ENCODE measurements at regions not wholly inside any gene's neighbourhood (a gene's known extent, or its start where the extent isn't known, plus 50 kb on each side); places are given as distances from the start of the nearest gene placed in this dataset.

- H3K4me1 Mint-ChIP-seq (ENCODE audit: insufficient read depth, unreplicated experiment), result no peaks in the 10 kb centered on the region
- no peaks in the 10 kb centered on the region for H3K27me3 Mint-ChIP-seq (ENCODE audit: insufficient read depth, unreplicated experiment)
- CTCF ChIA-PET, result interaction anchor here (0.6 kb wide), 1 partner anchor 10 kb away, joined by 3 read pairs; no protein-coding TSS in a partner anchor
- no TSS peak for BruUV-seq (replicated peaks)
- POLR2A ChIA-PET, result interaction anchor here (0.7 to 1.6 kb wide), 2 partner anchors 13 to 194 kb away, joined by 3 to 5 read pairs; no protein-coding TSS in a partner anchor
- H3K27ac Mint-ChIP-seq (ENCODE audit: low read depth, unreplicated experiment), result no peak overlapping the region
- intact Hi-C loops (cut with micrococcal nuclease), result no loop called here
- H3K36me3 Mint-ChIP-seq (ENCODE audit: insufficient read depth, unreplicated experiment), result no peaks in the 10 kb centered on the region
- TF ChIP-seq CTCF (IDR thresholded peaks at IDR 0.05; ENCODE audit: unreplicated experiment), result no peak
- H3K4me3 Mint-ChIP-seq (ENCODE audit: unreplicated experiment), result no peak overlapping the region
- peaks cover 2% of the 10 kb centered on the region for H3K9me3 Mint-ChIP-seq (ENCODE audit: unreplicated experiment)
- DNase-seq (ENCODE audit: unreplicated experiment), result no peak
Measured at GRCh38 chr10:58451193-58451889, 61.3 kb upstream of the BICC1 start.

- intact Hi-C loops (cut with micrococcal nuclease), result no loop called here
- no TSS peak for BruUV-seq (replicated peaks)
- CTCF ChIA-PET, result no interaction called here
- Mint-ChIP-seq H3K4me1 (ENCODE audit: insufficient read depth, unreplicated experiment) (peaks cover 6% of the 10 kb centered on the region), H3K9me3 (ENCODE audit: unreplicated experiment) (peaks cover 8% of the 10 kb centered on the region), H3K27me3 (ENCODE audit: insufficient read depth, unreplicated experiment) (no peaks in the 10 kb centered on the region), H3K36me3 (ENCODE audit: insufficient read depth, unreplicated experiment) (no peaks in the 10 kb centered on the region), H3K4me3 (ENCODE audit: unreplicated experiment) (no peak overlapping the region), H3K27ac (ENCODE audit: low read depth, unreplicated experiment) (no peak overlapping the region)
- DNase-seq (ENCODE audit: unreplicated experiment), result no peak
- POLR2A ChIA-PET, result interaction anchor here (1.2 kb wide), 1 partner anchor 67 kb away, joined by 3 read pairs; no protein-coding TSS in a partner anchor
- TF ChIP-seq CTCF (IDR thresholded peaks at IDR 0.05; ENCODE audit: unreplicated experiment), result no peak
Measured at GRCh38 chr10:58453105-58453504, 59.6 kb upstream of the BICC1 start.

GRCh38 chr10:58456179-58456578 lies 56.5 kb upstream of the BICC1 start:
- H3K36me3 Mint-ChIP-seq (ENCODE audit: insufficient read depth, unreplicated experiment), result no peaks in the 10 kb centered on the region
- intact Hi-C loops (cut with micrococcal nuclease), result no loop called here
- no TSS peak for BruUV-seq (replicated peaks)
- peaks cover 8% of the 10 kb centered on the region for H3K9me3 Mint-ChIP-seq (ENCODE audit: unreplicated experiment)
- H3K27me3 Mint-ChIP-seq (ENCODE audit: insufficient read depth, unreplicated experiment), result no peaks in the 10 kb centered on the region
- H3K27ac Mint-ChIP-seq (ENCODE audit: low read depth, unreplicated experiment), result no peak overlapping the region
- no peak overlapping the region for H3K4me3 Mint-ChIP-seq (ENCODE audit: unreplicated experiment)
- no peak for TF ChIP-seq CTCF (IDR thresholded peaks at IDR 0.05; ENCODE audit: unreplicated experiment)
- peaks cover 12% of the 10 kb centered on the region for H3K4me1 Mint-ChIP-seq (ENCODE audit: insufficient read depth, unreplicated experiment)
- ChIA-PET CTCF (interaction anchor here (0.6 kb wide), 1 partner anchor 64 kb away, joined by 4 read pairs; no protein-coding TSS in a partner anchor), POLR2A (no interaction called here)
- DNase-seq (ENCODE audit: unreplicated experiment), result no peak

GRCh38 chr10:58457761-58458616 lies 54.7 kb upstream of the BICC1 start:
- no peaks in the 10 kb centered on the region for H3K36me3 Mint-ChIP-seq (ENCODE audit: insufficient read depth, unreplicated experiment)
- H3K27ac Mint-ChIP-seq (ENCODE audit: low read depth, unreplicated experiment), result peak overlapping the region; percentile 64
- no peak for TF ChIP-seq CTCF (IDR thresholded peaks at IDR 0.05; ENCODE audit: unreplicated experiment)
- intact Hi-C loops (cut with micrococcal nuclease), result no loop called here
- H3K4me1 Mint-ChIP-seq (ENCODE audit: insufficient read depth, unreplicated experiment), result peaks cover 12% of the 10 kb centered on the region
- H3K9me3 Mint-ChIP-seq (ENCODE audit: unreplicated experiment), result peaks cover 12% of the 10 kb centered on the region
- no TSS peak for BruUV-seq (replicated peaks)
- H3K27me3 Mint-ChIP-seq (ENCODE audit: insufficient read depth, unreplicated experiment), result no peaks in the 10 kb centered on the region
- H3K4me3 Mint-ChIP-seq (ENCODE audit: unreplicated experiment), result no peak overlapping the region
- CTCF ChIA-PET, result interaction anchor here (0.6 to 0.8 kb wide), 3 partner anchors 19 to 1584 kb away, joined by 3 read pairs; no protein-coding TSS in a partner anchor
- POLR2A ChIA-PET, result interaction anchor here (0.6 to 1.3 kb wide), 3 partner anchors 20 to 221 kb away, joined by 3 read pairs; no protein-coding TSS in a partner anchor
- peak; percentile 73 for DNase-seq (ENCODE audit: unreplicated experiment)
